ENCODE measurements at regions not wholly inside any gene's neighbourhood (a gene's known extent, or its start where the extent isn't known, plus 50 kb on each side); places are given as distances from the start of the nearest gene placed in this dataset.

DNA sequence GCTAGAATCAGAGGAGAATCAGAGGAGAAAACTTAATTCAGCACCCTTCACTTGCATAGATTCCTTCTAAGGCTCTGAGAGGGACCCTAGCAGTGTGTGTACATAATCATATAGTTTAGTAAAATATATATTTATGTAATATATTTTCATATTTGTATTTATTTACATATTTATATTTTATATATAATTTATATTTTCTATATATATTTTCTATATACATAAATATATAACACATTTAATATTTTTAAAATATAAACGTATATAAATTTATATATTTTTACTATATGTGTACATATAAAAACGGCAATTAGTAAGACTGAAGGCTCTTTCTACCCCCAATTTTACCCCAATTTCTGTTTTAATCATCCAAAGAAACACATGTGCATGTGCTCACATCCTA is 80.3 kb downstream of the NXPE2 start:
- Histone ChIP-seq H3K36me3 (replicated peaks) (no peaks in the 10 kb centered on the region), H3K4me3 (no peak overlapping the region), H3K9me3 (no peaks in the 10 kb centered on the region), H3K4me1 (no peaks in the 10 kb centered on the region), H3K27me3 (ENCODE audit: low read depth) (no peaks in the 10 kb centered on the region; the same call in 1 of the 2 replicates)
- in situ Hi-C loops (cut with MboI; ENCODE audit: low sequenced_read_pairs), result no loop called here
- no peak for DNase-seq (ENCODE audit: low spot score in 2 of 2)

GRCh38 chr11:114762408-114762807 is 84.1 kb downstream of the NXPE2 start:
- Histone ChIP-seq H3K9me3 (no peaks in the 10 kb centered on the region), H3K36me3 (replicated peaks) (no peaks in the 10 kb centered on the region), H3K27me3 (ENCODE audit: low read depth) (no peaks in the 10 kb centered on the region; the same call in 1 of the 2 replicates), H3K4me1 (no peaks in the 10 kb centered on the region), H3K4me3 (no peak overlapping the region)
- in situ Hi-C loops (cut with MboI; ENCODE audit: low sequenced_read_pairs), result no loop called here
- peak; percentile 18 to 56 for DNase-seq (ENCODE audit: low spot score in 2 of 2)

DNA sequence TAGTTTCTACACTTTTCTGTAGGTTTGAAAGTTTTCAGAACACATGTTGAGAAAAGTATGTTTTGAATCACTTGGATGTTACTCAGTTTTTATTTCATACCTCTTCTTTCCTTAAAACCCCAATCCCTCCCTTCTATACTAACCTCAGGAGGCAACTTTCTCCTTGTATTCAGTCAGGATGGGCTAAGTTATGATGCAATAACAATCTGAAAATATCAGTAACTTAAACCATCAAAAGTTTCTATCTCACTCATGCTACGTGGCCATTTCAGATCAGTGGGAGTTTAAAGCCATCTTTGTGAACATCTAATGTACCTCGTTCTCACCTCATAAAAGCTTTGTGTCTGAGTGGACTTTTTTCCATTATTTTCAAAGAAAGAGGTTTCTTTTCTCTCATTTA is 86.2 kb downstream of the NXPE2 start:
- DNase-seq (ENCODE audit: low spot score in 2 of 2), result no peak
- in situ Hi-C loops (cut with MboI; ENCODE audit: low sequenced_read_pairs), result no loop called here
- Histone ChIP-seq H3K9me3 (no peaks in the 10 kb centered on the region), H3K36me3 (replicated peaks) (no peaks in the 10 kb centered on the region), H3K4me1 (no peaks in the 10 kb centered on the region), H3K4me3 (no peak overlapping the region), H3K27me3 (ENCODE audit: low read depth) (no peaks in the 10 kb centered on the region)

GRCh38 chr11:114771172-114771571 is 92.8 kb downstream of the NXPE2 start:
- no peaks in the 10 kb centered on the region for H3K36me3 ChIP-seq (replicated peaks)
- in situ Hi-C loops (cut with MboI; ENCODE audit: low sequenced_read_pairs), result no loop called here

DNA sequence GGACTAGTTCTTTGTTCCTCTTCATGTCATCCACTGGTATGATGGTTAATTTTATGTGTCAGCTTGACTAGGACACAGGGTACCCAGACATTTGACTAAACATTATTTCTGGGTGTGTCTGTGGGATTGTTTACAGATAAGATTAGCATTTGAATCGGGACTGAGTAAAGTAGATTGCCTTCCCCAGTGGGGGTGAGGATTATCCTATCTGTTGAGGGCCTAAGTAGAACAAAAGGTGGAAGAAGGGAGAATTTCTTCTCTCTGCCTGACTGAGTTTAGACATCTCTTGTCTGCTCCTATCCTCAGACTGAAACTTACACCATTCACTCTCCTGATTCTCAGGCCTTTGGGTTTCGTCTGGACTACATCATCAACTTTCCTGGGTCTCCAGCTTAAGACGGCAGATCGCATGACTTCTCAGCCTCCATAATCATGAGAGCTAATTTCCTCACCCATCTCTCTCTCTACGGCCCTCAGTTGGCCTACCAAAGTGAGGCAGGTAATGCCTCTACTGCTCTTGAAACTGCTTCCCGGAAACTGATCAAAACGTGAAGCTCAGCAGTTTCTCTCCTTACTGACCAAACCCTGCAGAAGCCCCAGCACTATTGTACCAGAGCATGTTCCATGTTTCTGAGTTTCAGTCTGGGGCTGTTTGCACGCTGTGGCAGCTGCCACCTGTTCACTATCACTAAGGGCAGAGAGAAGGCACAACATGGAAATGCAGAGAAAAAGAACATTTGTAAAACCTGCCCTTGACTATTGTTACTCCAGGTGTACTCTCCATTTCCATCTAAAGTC is 95.4 kb downstream of the NXPE2 start:
- no peaks in the 10 kb centered on the region for H3K27me3 ChIP-seq (ENCODE audit: low read depth)
- H3K9me3 ChIP-seq, result no peaks in the 10 kb centered on the region
- no peaks in the 10 kb centered on the region for H3K36me3 ChIP-seq (replicated peaks)
- in situ Hi-C loops (cut with MboI; ENCODE audit: low sequenced_read_pairs), result no loop called here
- H3K4me1 ChIP-seq, result no peaks in the 10 kb centered on the region
- no peak for DNase-seq (ENCODE audit: low spot score in 2 of 2)
- no peak overlapping the region for H3K4me3 ChIP-seq

More at GRCh38 chr11:114771172-114771571, 92.8 kb downstream of the NXPE2 start:
- H3K4me1 ChIP-seq, result no peaks in the 10 kb centered on the region
- H3K9me3 ChIP-seq, result no peaks in the 10 kb centered on the region
- no peaks in the 10 kb centered on the region for H3K27me3 ChIP-seq (ENCODE audit: low read depth)
- H3K4me3 ChIP-seq, result no peak overlapping the region
- no peak for DNase-seq (ENCODE audit: low spot score in 2 of 2)

- DNase-seq (ENCODE audit: low spot score in 2 of 2), result peak; percentile 9 to 67
- Histone ChIP-seq H3K4me1 (no peaks in the 10 kb centered on the region), H3K9me3 (no peaks in the 10 kb centered on the region), H3K36me3 (replicated peaks) (no peaks in the 10 kb centered on the region), H3K27me3 (ENCODE audit: low read depth) (no peaks in the 10 kb centered on the region), H3K4me3 (no peak overlapping the region)
- in situ Hi-C loops (cut with MboI; ENCODE audit: low sequenced_read_pairs), result no loop called here
Measured at GRCh38 chr11:114774599-114775361, 96.5 kb downstream of the NXPE2 start.

DNA sequence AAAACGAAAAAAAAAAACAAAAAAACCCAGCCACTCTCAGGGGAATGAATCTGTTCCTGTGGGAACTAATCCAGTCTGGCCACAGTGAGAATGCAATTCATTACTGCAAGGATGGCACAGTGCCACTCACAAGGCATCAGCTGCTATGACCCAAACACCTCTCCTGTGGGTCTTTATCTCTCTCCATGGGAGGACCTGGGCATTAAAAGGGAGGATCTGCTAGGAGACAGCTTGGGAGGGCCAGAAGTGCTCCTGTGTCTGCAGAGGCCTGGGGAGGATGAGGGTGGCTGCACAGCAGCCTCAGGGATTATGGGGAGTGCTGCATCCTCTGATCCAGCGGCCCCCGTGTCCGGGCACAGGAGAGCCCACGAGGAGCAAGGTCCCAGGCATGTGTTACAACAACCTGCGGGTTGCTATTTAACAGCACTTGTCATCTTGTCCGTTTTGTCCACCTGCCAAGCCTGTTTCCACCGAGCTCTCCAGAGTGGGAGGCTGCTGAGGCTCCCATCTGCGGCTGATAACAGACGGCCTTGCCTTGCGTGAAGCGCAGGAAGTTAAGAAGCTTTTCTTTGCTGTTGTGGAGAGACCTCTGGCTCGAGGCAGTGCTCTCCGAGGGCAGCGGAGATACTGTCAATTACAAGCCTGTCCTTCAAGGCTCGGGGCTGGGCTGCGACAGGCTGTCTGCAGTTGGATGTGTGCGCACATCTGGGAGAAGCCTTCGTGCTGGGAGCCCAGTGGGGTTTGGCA is 97.7 kb downstream of the NXPE2 start:
- no peak for DNase-seq (ENCODE audit: low spot score in 2 of 2)
- in situ Hi-C loops (cut with MboI; ENCODE audit: low sequenced_read_pairs), result no loop called here
- Histone ChIP-seq H3K4me3 (no peak overlapping the region), H3K4me1 (no peaks in the 10 kb centered on the region), H3K36me3 (replicated peaks) (no peaks in the 10 kb centered on the region), H3K27me3 (ENCODE audit: low read depth) (no peaks in the 10 kb centered on the region), H3K9me3 (no peaks in the 10 kb centered on the region)

DNA sequence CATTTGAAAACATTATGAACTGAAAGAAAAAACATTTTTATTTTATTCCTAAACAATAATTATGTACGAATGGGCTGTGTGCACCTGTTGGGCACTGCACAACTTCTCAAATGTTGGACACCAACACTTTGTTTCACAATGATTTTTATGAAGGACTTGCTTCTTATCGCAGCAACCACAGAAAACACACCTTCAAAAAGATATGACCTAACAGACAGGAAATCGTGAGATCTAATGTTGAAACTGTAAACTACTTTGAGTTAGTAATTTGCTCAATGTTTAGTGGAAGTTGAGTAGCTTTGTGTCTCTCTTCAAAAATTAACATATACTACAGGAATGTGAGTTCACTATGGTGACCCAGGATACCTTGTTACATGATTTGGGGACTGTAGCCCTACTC is 98.6 kb downstream of the NXPE2 start:
- no peaks in the 10 kb centered on the region for H3K9me3 ChIP-seq
- no peaks in the 10 kb centered on the region for H3K27me3 ChIP-seq (ENCODE audit: low read depth)
- no peaks in the 10 kb centered on the region for H3K4me1 ChIP-seq
- no peak overlapping the region for H3K4me3 ChIP-seq
- in situ Hi-C loops (cut with MboI; ENCODE audit: low sequenced_read_pairs), result no loop called here
- no peaks in the 10 kb centered on the region for H3K36me3 ChIP-seq (replicated peaks)
- DNase-seq (ENCODE audit: low spot score in 2 of 2), result no peak

- H3K36me3 ChIP-seq (replicated peaks), result no peaks in the 10 kb centered on the region
- in situ Hi-C loops (cut with MboI; ENCODE audit: low sequenced_read_pairs), result no loop called here
- H3K9me3 ChIP-seq, result no peaks in the 10 kb centered on the region
- no peaks in the 10 kb centered on the region for H3K27me3 ChIP-seq (ENCODE audit: low read depth)
- H3K4me3 ChIP-seq, result no peak overlapping the region
- DNase-seq (ENCODE audit: low spot score in 2 of 2), result no peak
- H3K4me1 ChIP-seq, result no peaks in the 10 kb centered on the region
Measured at GRCh38 chr11:114779189-114779588, 100.9 kb downstream of the NXPE2 start.

DNA sequence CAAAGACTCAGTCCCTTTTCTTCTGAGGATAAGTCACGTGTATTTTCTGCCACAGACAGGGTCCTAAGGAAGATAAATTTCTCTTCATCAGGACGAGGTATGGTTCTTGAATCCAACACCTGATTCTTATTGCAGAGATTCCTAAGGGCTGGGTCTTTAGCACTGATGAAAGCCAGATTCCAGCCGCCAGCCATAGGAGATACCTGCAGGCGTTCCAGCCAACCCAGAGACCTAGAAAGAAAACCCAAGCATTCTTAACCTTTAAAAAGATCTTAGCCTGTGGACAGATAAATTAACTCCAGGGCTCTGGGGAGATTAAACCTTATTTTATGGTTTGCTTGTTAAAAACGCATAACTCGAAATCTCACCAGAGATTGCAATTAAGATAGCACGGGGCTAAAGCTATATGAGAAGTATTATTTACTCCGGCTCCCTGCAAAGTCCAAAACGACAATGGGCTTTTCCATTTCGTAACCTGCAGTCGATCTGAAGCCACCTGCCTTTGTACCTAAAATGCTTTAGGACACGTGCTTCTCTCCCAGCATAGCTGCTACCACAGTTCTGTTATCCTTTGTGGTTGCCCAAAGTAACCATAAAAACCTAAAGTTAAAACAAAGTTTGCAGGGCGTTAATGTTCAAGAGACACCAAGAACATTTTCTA is 104.5 kb downstream of the NXPE2 start:
- H3K9me3 ChIP-seq, result no peaks in the 10 kb centered on the region
- in situ Hi-C loops (cut with MboI; ENCODE audit: low sequenced_read_pairs), result no loop called here
- H3K36me3 ChIP-seq (replicated peaks), result no peaks in the 10 kb centered on the region
- H3K4me3 ChIP-seq, result no peak overlapping the region
- no peak for DNase-seq (ENCODE audit: low spot score in 2 of 2)
- H3K27me3 ChIP-seq (ENCODE audit: low read depth), result no peaks in the 10 kb centered on the region
- H3K4me1 ChIP-seq, result no peaks in the 10 kb centered on the region

DNA sequence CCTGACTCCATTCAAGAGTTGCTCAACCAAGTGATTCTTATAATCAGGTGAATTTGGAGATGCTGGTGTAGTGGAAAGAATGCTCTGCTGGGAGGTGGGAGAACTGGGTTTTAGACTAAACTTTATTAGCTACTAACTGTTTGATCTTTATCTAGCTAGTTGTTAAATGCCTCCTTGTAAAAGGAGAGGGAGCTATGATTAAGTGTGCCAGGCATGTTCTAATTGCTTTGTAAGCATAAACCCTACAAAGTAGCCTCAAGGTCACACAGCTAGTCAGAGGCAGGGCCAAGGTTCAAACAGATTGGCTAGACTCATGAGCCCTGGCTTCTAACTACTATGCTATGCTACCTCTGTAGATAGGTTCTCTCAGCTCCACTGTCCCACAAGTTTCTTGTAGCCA is 105.5 kb downstream of the NXPE2 start:
- in situ Hi-C loops (cut with MboI; ENCODE audit: low sequenced_read_pairs), result no loop called here
- Histone ChIP-seq H3K9me3 (no peaks in the 10 kb centered on the region), H3K27me3 (ENCODE audit: low read depth) (no peaks in the 10 kb centered on the region), H3K36me3 (replicated peaks) (no peaks in the 10 kb centered on the region), H3K4me1 (no peaks in the 10 kb centered on the region), H3K4me3 (no peak overlapping the region)
- DNase-seq (ENCODE audit: low spot score in 2 of 2), result no peak

GRCh38 chr11:114784216-114784615 is 105.9 kb downstream of the NXPE2 start:
- H3K4me1 ChIP-seq, result no peaks in the 10 kb centered on the region
- in situ Hi-C loops (cut with MboI; ENCODE audit: low sequenced_read_pairs), result no loop called here
- no peaks in the 10 kb centered on the region for H3K27me3 ChIP-seq (ENCODE audit: low read depth)
- H3K36me3 ChIP-seq (replicated peaks), result no peaks in the 10 kb centered on the region
- no peak for DNase-seq (ENCODE audit: low spot score in 2 of 2)
- no peaks in the 10 kb centered on the region for H3K9me3 ChIP-seq
- no peak overlapping the region for H3K4me3 ChIP-seq

- in situ Hi-C loops (cut with MboI; ENCODE audit: low sequenced_read_pairs), result no loop called here
- H3K4me3 ChIP-seq, result no peak overlapping the region
- no peak for DNase-seq (ENCODE audit: low spot score in 2 of 2)
- H3K4me1 ChIP-seq, result no peaks in the 10 kb centered on the region
- no peaks in the 10 kb centered on the region for H3K27me3 ChIP-seq (ENCODE audit: low read depth)
- no peaks in the 10 kb centered on the region for H3K36me3 ChIP-seq (replicated peaks)
- no peaks in the 10 kb centered on the region for H3K9me3 ChIP-seq
Measured at GRCh38 chr11:114784891-114785290, 106.6 kb downstream of the NXPE2 start.

All from HAP-1 (cell line).